ENCODE measurements at regions not wholly inside any gene's neighbourhood (a gene's known extent, or its start where the extent isn't known, plus 50 kb on each side); places are given as distances from the start of the nearest gene placed in this dataset.

GRCh38 chrX:143240658-143241057 is 214.9 kb downstream of the SPANXN4 start:
- TF ChIP-seq POLR2A (IDR thresholded peaks at IDR 0.05): no peak
- TF ChIP-seq CTCF (IDR thresholded peaks at IDR 0.05): no peak
